ENCODE measurements at regions not wholly inside any gene's neighbourhood (a gene's known extent, or its start where the extent isn't known, plus 50 kb on each side); places are given as distances from the start of the nearest gene placed in this dataset.

GRCh38 chr3:162211470-162211869 lies 714.9 kb downstream of the OTOL1 start:
- no peak for DNase-seq

- DNase-seq, result no peak
Measured at GRCh38 chr3:162213196-162213595, 716.6 kb downstream of the OTOL1 start.

- DNase-seq, result no peak
Measured at GRCh38 chr3:162213956-162214355, 717.3 kb downstream of the OTOL1 start.

- DNase-seq, result no peak
Measured at GRCh38 chr3:162217647-162218046, 721.0 kb downstream of the OTOL1 start.

- DNase-seq, result no peak
Measured at GRCh38 chr3:162218479-162218878, 721.9 kb downstream of the OTOL1 start.

- DNase-seq, result no peak
Measured at GRCh38 chr3:162224746-162225145, 728.1 kb downstream of the OTOL1 start.

GRCh38 chr3:162236949-162237348 lies 740.3 kb downstream of the OTOL1 start:
- DNase-seq, result no peak

GRCh38 chr3:162250782-162251181 lies 754.2 kb downstream of the OTOL1 start:
- no peak for DNase-seq

GRCh38 chr3:162262129-162262528 lies 765.5 kb downstream of the OTOL1 start:
- no peak for DNase-seq

- no peak for DNase-seq
Measured at GRCh38 chr3:162263596-162263995, 767.0 kb downstream of the OTOL1 start.

- no peak for DNase-seq
Measured at GRCh38 chr3:162269636-162270458, 773.2 kb downstream of the OTOL1 start.

- no peak for DNase-seq
Measured at GRCh38 chr3:162274070-162274469, 777.5 kb downstream of the OTOL1 start.

GRCh38 chr3:162278834-162279233 lies 782.2 kb downstream of the OTOL1 start:
- DNase-seq, result no peak

GRCh38 chr3:162285259-162285658 lies 788.7 kb downstream of the OTOL1 start:
- DNase-seq, result no peak

GRCh38 chr3:162287600-162287999 lies 791.0 kb downstream of the OTOL1 start:
- DNase-seq, result no peak

- DNase-seq, result no peak
Measured at GRCh38 chr3:162292409-162292808, 795.8 kb downstream of the OTOL1 start.

- no peak for DNase-seq
Measured at GRCh38 chr3:162295323-162295983, 798.8 kb downstream of the OTOL1 start.

GRCh38 chr3:162302983-162303624 lies 806.5 kb downstream of the OTOL1 start:
- DNase-seq, result no peak

- DNase-seq, result no peak
Measured at GRCh38 chr3:162317046-162317445, 820.4 kb downstream of the OTOL1 start.

GRCh38 chr3:162328649-162329048 lies 832.0 kb downstream of the OTOL1 start:
- DNase-seq, result no peak

- DNase-seq, result no peak
Measured at GRCh38 chr3:162329514-162329913, 832.9 kb downstream of the OTOL1 start.

- DNase-seq, result no peak
Measured at GRCh38 chr3:162332344-162332743, 835.7 kb downstream of the OTOL1 start.

GRCh38 chr3:162334537-162334936 lies 837.9 kb downstream of the OTOL1 start:
- no peak for DNase-seq

GRCh38 chr3:162337630-162338029 lies 841.0 kb downstream of the OTOL1 start:
- no peak for DNase-seq
